AG20443 (cell line): ENCODE measurements at regions not wholly inside any gene's neighbourhood (a gene's known extent, or its start where the extent isn't known, plus 50 kb on each side); places are given as distances from the start of the nearest gene placed in this dataset.
A peak's percentile ranks its signal among the peaks of the same experiment; 100 is the strongest.

Source experiments
- DNase-seq: peaks from one replicate; pipeline ENCODE4 v3.0.0; 2012; ENCODE audit warnings: low spot score, mixed read lengths

GRCh38 chr20:21033817-21034216 is 72.3 kb downstream of the LINC00237 start:
- DNase-seq, result no peak

GRCh38 chr20:21031666-21032065 is 74.5 kb downstream of the LINC00237 start:
- no peak for DNase-seq

GRCh38 chr20:21029341-21029740 is 76.8 kb downstream of the LINC00237 start:
- no peak for DNase-seq

GRCh38 chr20:21028921-21029320 is 77.2 kb downstream of the LINC00237 start:
- DNase-seq, result no peak

- DNase-seq, result no peak
Measured at GRCh38 chr20:21028436-21028835, 77.7 kb downstream of the LINC00237 start.

- peak; percentile 35 for DNase-seq
Measured at GRCh38 chr20:21027569-21027968, 78.6 kb downstream of the LINC00237 start.

GRCh38 chr20:21026951-21027350 is 79.2 kb downstream of the LINC00237 start:
- no peak for DNase-seq

- DNase-seq, result no peak
Measured at GRCh38 chr20:21024420-21024819, 81.7 kb downstream of the LINC00237 start.

GRCh38 chr20:21022925-21023324 is 83.2 kb downstream of the LINC00237 start:
- DNase-seq, result no peak

GRCh38 chr20:21021472-21021790 is 84.7 kb downstream of the LINC00237 start:
- no peak for DNase-seq

- DNase-seq, result no peak
Measured at GRCh38 chr20:21020659-21021471, 85.3 kb downstream of the LINC00237 start.

- DNase-seq, result no peak
Measured at GRCh38 chr20:21019814-21020658, 86.1 kb downstream of the LINC00237 start.

- DNase-seq, result no peak
Measured at GRCh38 chr20:21019468-21019813, 86.7 kb downstream of the LINC00237 start.

- DNase-seq, result no peak
Measured at GRCh38 chr20:21018576-21018975, 87.6 kb downstream of the LINC00237 start.

GRCh38 chr20:21017528-21018085 is 88.6 kb downstream of the LINC00237 start:
- DNase-seq, result no peak

- DNase-seq, result no peak
Measured at GRCh38 chr20:21016751-21017150, 89.4 kb downstream of the LINC00237 start.

GRCh38 chr20:21014528-21014927 is 91.6 kb downstream of the LINC00237 start:
- DNase-seq, result no peak

- no peak for DNase-seq
Measured at GRCh38 chr20:21008951-21009350, 97.2 kb downstream of the LINC00237 start.

GRCh38 chr20:21006611-21007010 is 99.5 kb downstream of the LINC00237 start:
- DNase-seq, result no peak

GRCh38 chr20:21004386-21005076 is 101.6 kb downstream of the LINC00237 start:
- no peak for DNase-seq

- no peak for DNase-seq
Measured at GRCh38 chr20:21003902-21004301, 102.3 kb downstream of the LINC00237 start.

- no peak for DNase-seq
Measured at GRCh38 chr20:21002486-21002885, 103.7 kb downstream of the LINC00237 start.
